Peyer's patch (tissue), 4 donors: ENCODE measurements at regions not wholly inside any gene's neighbourhood (a gene's known extent, or its start where the extent isn't known, plus 50 kb on each side); places are given as distances from the start of the nearest gene placed in this dataset.
A peak's percentile ranks its signal among the peaks of the same experiment; 100 is the strongest.

ENCODE experiments used
- DNase-seq, 3 donors: peaks; one replicate each; pipeline ENCODE4 v3.0.0-alpha.2; 2017 to 2019
- H3K27ac ChIP-seq, 4 donors: fragments of 200-600 bp; sonication (generic); one replicate each; pipeline ENCODE4 v1.5.1; 2016 to 2019
- H3K27me3 ChIP-seq, 2 donors: fragments of 200-600 bp; sonication (generic); one replicate each; pipeline ENCODE4 v1.5.1; 2019
- H3K36me3 ChIP-seq, 3 donors: fragments of 200-600 bp; sonication (generic); one replicate each; pipeline ENCODE4 v1.5.1; 2016 to 2019
- H3K4me1 ChIP-seq, 4 donors: fragments of 200-600 bp; sonication (generic); one replicate each; pipeline ENCODE4 v1.5.1; 2016 to 2019
- H3K4me3 ChIP-seq, 4 donors: fragments of 200-600 bp; sonication (generic); 1 replicate in 3 of 4; 2 replicates in 1 of 4; pipeline ENCODE4 v1.5.1; 2016 to 2019; ENCODE audit warnings: mild to moderate bottlenecking in 1 of 4
- H3K9me3 ChIP-seq, 4 donors: fragments of 200-600 bp; sonication (generic); one replicate each; pipeline ENCODE4 v1.5.1; 2016 to 2019; ENCODE audit warnings: mild to moderate bottlenecking in 1 of 4
- CTCF ChIP-seq, 6 experiments: fragments of 450-650 bp in 4 of 6; fragments of 200-600 bp in 2 of 6; sonication (generic) in 1 of 6; IDR thresholded peaks; one replicate each; pipeline ENCODE4 v1.5.1; 2017 to 2019; ENCODE audit warnings: antibody characterized with exemption in 6 of 6, mild to moderate bottlenecking in 3 of 6, moderate library complexity in 1 of 6
- POLR2A ChIP-seq, 2 donors: fragments of 450-650 bp; IDR thresholded peaks; one replicate each; pipeline ENCODE4 v1.5.1; 2017; ENCODE audit warnings: antibody characterized with exemption in 2 of 2, mild to moderate bottlenecking in 2 of 2, moderate library complexity in 2 of 2

- DNase-seq: no peak
- TF ChIP-seq POLR2A (IDR thresholded peaks at IDR 0.05) (no peak), CTCF (IDR thresholded peaks at IDR 0.05) (no peak)
- Histone ChIP-seq H3K9me3 (no peaks in the 10 kb centered on the region), H3K4me1 (no peaks in the 10 kb centered on the region), H3K27ac (no peak overlapping the region), H3K4me3 (no peak overlapping the region), H3K27me3 (no peaks in the 10 kb centered on the region), H3K36me3 (no peaks in the 10 kb centered on the region)
Observed at GRCh38 chr16:76650582-76650981, 373.4 kb downstream of the CNTNAP4 start.

- Histone ChIP-seq H3K27ac (no peak overlapping the region), H3K4me3 (no peak overlapping the region), H3K36me3 (no peaks in the 10 kb centered on the region), H3K27me3 (no peaks in the 10 kb centered on the region), H3K4me1 (no peaks in the 10 kb centered on the region), H3K9me3 (no peaks in the 10 kb centered on the region)
- DNase-seq: no peak
- no peak for TF ChIP-seq POLR2A (IDR thresholded peaks at IDR 0.05)
- TF ChIP-seq CTCF (IDR thresholded peaks at IDR 0.05): peak in 3 of 6 experiments; percentile 27 to 43 (median 41)
Observed at GRCh38 chr16:76653390-76654026, 376.3 kb downstream of the CNTNAP4 start.

- H3K36me3 ChIP-seq: no peaks in the 10 kb centered on the region
- H3K4me1 ChIP-seq: no peaks in the 10 kb centered on the region
- TF ChIP-seq POLR2A (IDR thresholded peaks at IDR 0.05): no peak
- TF ChIP-seq CTCF (IDR thresholded peaks at IDR 0.05): no peak
- no peak overlapping the region for H3K27ac ChIP-seq
- DNase-seq: no peak
- H3K27me3 ChIP-seq: no peaks in the 10 kb centered on the region
- H3K4me3 ChIP-seq: no peak overlapping the region
- H3K9me3 ChIP-seq: no peaks in the 10 kb centered on the region
Observed at GRCh38 chr16:76654088-76654820, 377.1 kb downstream of the CNTNAP4 start.

GRCh38 chr16:76656994-76657393 lies 379.8 kb downstream of the CNTNAP4 start:
- H3K9me3 ChIP-seq: no peaks in the 10 kb centered on the region
- TF ChIP-seq POLR2A (IDR thresholded peaks at IDR 0.05) (no peak), CTCF (IDR thresholded peaks at IDR 0.05) (no peak)
- no peak for DNase-seq
- H3K27ac ChIP-seq: no peak overlapping the region
- H3K36me3 ChIP-seq: no peaks in the 10 kb centered on the region
- no peaks in the 10 kb centered on the region for H3K4me1 ChIP-seq
- no peaks in the 10 kb centered on the region for H3K27me3 ChIP-seq
- no peak overlapping the region for H3K4me3 ChIP-seq

- no peaks in the 10 kb centered on the region for H3K27me3 ChIP-seq
- TF ChIP-seq POLR2A (IDR thresholded peaks at IDR 0.05) (no peak), CTCF (IDR thresholded peaks at IDR 0.05) (no peak)
Observed at GRCh38 chr16:76661691-76662235, 384.6 kb downstream of the CNTNAP4 start.

More at GRCh38 chr16:76661691-76662235, 384.6 kb downstream of the CNTNAP4 start:
- H3K27ac ChIP-seq: no peak overlapping the region
- no peaks in the 10 kb centered on the region for H3K36me3 ChIP-seq
- DNase-seq: no peak
- no peak overlapping the region for H3K4me3 ChIP-seq
- no peaks in the 10 kb centered on the region for H3K9me3 ChIP-seq
- no peaks in the 10 kb centered on the region for H3K4me1 ChIP-seq
